Esophagus muscularis mucosa (tissue), 4 donors: ENCODE measurements at regions not wholly inside any gene's neighbourhood (a gene's known extent, or its start where the extent isn't known, plus 50 kb on each side); places are given as distances from the start of the nearest gene placed in this dataset.

Experiments
- DNase-seq: peaks from one replicate; pipeline ENCODE4 v3.0.0-alpha.2; 2017; ENCODE audit errors: extremely low spot score
- H3K27ac ChIP-seq, 4 donors: fragments of 200-600 bp; sonication (generic); replicated peaks in 1 of 4; 1 replicate in 3 of 4; 2 replicates in 1 of 4; pipeline ENCODE4 v1.5.1; 2016 to 2019; ENCODE audit warnings: mild to moderate bottlenecking in 1 of 4
- H3K27me3 ChIP-seq, 4 donors: fragments of 200-600 bp; sonication (generic); one replicate each; pipeline versions ENCODE4 v1.5.1 to v1.6.0; 2016 to 2019
- H3K36me3 ChIP-seq, 4 donors: fragments of 200-600 bp; sonication (generic); one replicate each; pipeline ENCODE4 v1.5.1; 2016 to 2019
- H3K4me1 ChIP-seq, 4 donors: fragments of 200-600 bp; sonication (generic); one replicate each; pipeline ENCODE4 v1.5.1; 2016 to 2019
- H3K4me3 ChIP-seq, 4 donors: fragments of 200-600 bp; sonication (generic); 1 replicate in 2 of 4; 2 replicates in 2 of 4; pipeline ENCODE4 v1.5.1; 2016 to 2019; ENCODE audit warnings: mild to moderate bottlenecking in 4 of 4, moderate library complexity in 1 of 4
- H3K9me3 ChIP-seq, 4 donors: fragments of 200-600 bp; sonication (generic); 1 replicate in 3 of 4; 2 replicates in 1 of 4; pipeline ENCODE4 v1.5.1; 2016 to 2019
- CTCF ChIP-seq, 3 experiments: fragments of 200-600 bp in 2 of 3; fragments of 450-650 bp in 1 of 3; sonication (generic) in 2 of 3; IDR thresholded peaks; one replicate each; pipeline ENCODE4 v1.5.1; 2017 to 2019; ENCODE audit warnings: antibody characterized with exemption in 3 of 3, mild to moderate bottlenecking in 2 of 3, moderate library complexity in 1 of 3
- EP300 ChIP-seq: sonication (generic); formaldehyde crosslinking; IDR thresholded peaks from one replicate; pipeline ENCODE4 v1.6.1; 2017; ENCODE audit warnings: antibody characterized with exemption
- POLR2A ChIP-seq: fragments of 450-650 bp; IDR thresholded peaks from one replicate; pipeline ENCODE4 v1.6.1; 2017; ENCODE audit warnings: antibody characterized with exemption, moderate library complexity, mild to moderate bottlenecking, low read depth
- POLR2AphosphoS5 ChIP-seq, 2 donors: sonication (generic); formaldehyde crosslinking; IDR thresholded peaks; one replicate each; pipeline ENCODE4 v1.6.1; 2017; ENCODE audit warnings: antibody characterized with exemption in 2 of 2
- WGBS: methylation state at CpG from one replicate; pipeline ENCODE4 v1.1.5; 2018; 5-methylcytosine and 5-hydroxymethylcytosine counted together
- intact Hi-C: fragments of 100-400 bp; cut with DNase I; formaldehyde crosslinking; loops from one replicate; pipeline ENCODE4 v1.15.1; 2023

GRCh38 chr4:147206807-147207206 is 261.1 kb upstream of the TTC29 start:
- H3K9me3 ChIP-seq, result no peaks in the 10 kb centered on the region
- TF ChIP-seq POLR2AphosphoS5 (IDR thresholded peaks at IDR 0.05) (no peak), POLR2A (no peak), EP300 (no peak), CTCF (IDR thresholded peaks at IDR 0.05) (no peak)
- H3K4me3 ChIP-seq, result no peak overlapping the region
- H3K36me3 ChIP-seq, result no peaks in the 10 kb centered on the region
- no peaks in the 10 kb centered on the region for H3K27me3 ChIP-seq
- no peaks in the 10 kb centered on the region for H3K4me1 ChIP-seq
- no peak for DNase-seq
- intact Hi-C loops, result no loop called here
- H3K27ac ChIP-seq, result no peak overlapping the region

GRCh38 chr4:147207911-147208310 is 262.2 kb upstream of the TTC29 start:
- no peak for DNase-seq
- no peaks in the 10 kb centered on the region for H3K9me3 ChIP-seq
- intact Hi-C loops, result no loop called here
- H3K27me3 ChIP-seq, result no peaks in the 10 kb centered on the region
- no peaks in the 10 kb centered on the region for H3K4me1 ChIP-seq
- H3K4me3 ChIP-seq, result no peak overlapping the region
- H3K27ac ChIP-seq, result no peak overlapping the region
- H3K36me3 ChIP-seq, result no peaks in the 10 kb centered on the region
- WGBS, result 55% methylated on average over 1 of the region's 1 CpG
- TF ChIP-seq POLR2AphosphoS5 (IDR thresholded peaks at IDR 0.05), result no peak
- no peak for TF ChIP-seq CTCF (IDR thresholded peaks at IDR 0.05)
- no peak for TF ChIP-seq POLR2A
- no peak for TF ChIP-seq EP300

- DNase-seq, result no peak
- Histone ChIP-seq H3K9me3 (no peaks in the 10 kb centered on the region), H3K4me1 (no peaks in the 10 kb centered on the region), H3K27me3 (no peaks in the 10 kb centered on the region), H3K36me3 (no peaks in the 10 kb centered on the region), H3K4me3 (no peak overlapping the region), H3K27ac (no peak overlapping the region)
- TF ChIP-seq POLR2AphosphoS5 (IDR thresholded peaks at IDR 0.05) (no peak), CTCF (IDR thresholded peaks at IDR 0.05) (no peak), EP300 (no peak), POLR2A (no peak)
- intact Hi-C loops, result no loop called here
These were observed 263.2 kb upstream of the EDNRA start for GRCh38 chr4:147217655-147218054.

GRCh38 chr4:147219145-147219544 is 261.8 kb upstream of the EDNRA start:
- Histone ChIP-seq H3K27ac (no peak overlapping the region), H3K36me3 (no peaks in the 10 kb centered on the region), H3K27me3 (no peaks in the 10 kb centered on the region), H3K4me3 (no peak overlapping the region), H3K9me3 (no peaks in the 10 kb centered on the region), H3K4me1 (no peaks in the 10 kb centered on the region)
- TF ChIP-seq EP300 (no peak), CTCF (IDR thresholded peaks at IDR 0.05) (no peak), POLR2A (no peak), POLR2AphosphoS5 (IDR thresholded peaks at IDR 0.05) (no peak)
- 66% methylated on average over 2 of the region's 2 CpGs for WGBS
- intact Hi-C loops, result no loop called here
- no peak for DNase-seq

GRCh38 chr4:147220833-147221232 is 260.1 kb upstream of the EDNRA start:
- no peaks in the 10 kb centered on the region for H3K36me3 ChIP-seq
- TF ChIP-seq POLR2AphosphoS5 (IDR thresholded peaks at IDR 0.05) (no peak), CTCF (IDR thresholded peaks at IDR 0.05) (no peak), EP300 (no peak), POLR2A (no peak)
- H3K27me3 ChIP-seq, result no peaks in the 10 kb centered on the region
- H3K27ac ChIP-seq, result no peak overlapping the region
- no peak overlapping the region for H3K4me3 ChIP-seq
- no peak for DNase-seq
- 87% methylated on average over 1 of the region's 1 CpG for WGBS
- no peaks in the 10 kb centered on the region for H3K9me3 ChIP-seq
- H3K4me1 ChIP-seq, result no peaks in the 10 kb centered on the region
- intact Hi-C loops, result no loop called here
